ENCODE measurements at regions not wholly inside any gene's neighbourhood (a gene's known extent, or its start where the extent isn't known, plus 50 kb on each side); places are given as distances from the start of the nearest gene placed in this dataset.

DNA sequence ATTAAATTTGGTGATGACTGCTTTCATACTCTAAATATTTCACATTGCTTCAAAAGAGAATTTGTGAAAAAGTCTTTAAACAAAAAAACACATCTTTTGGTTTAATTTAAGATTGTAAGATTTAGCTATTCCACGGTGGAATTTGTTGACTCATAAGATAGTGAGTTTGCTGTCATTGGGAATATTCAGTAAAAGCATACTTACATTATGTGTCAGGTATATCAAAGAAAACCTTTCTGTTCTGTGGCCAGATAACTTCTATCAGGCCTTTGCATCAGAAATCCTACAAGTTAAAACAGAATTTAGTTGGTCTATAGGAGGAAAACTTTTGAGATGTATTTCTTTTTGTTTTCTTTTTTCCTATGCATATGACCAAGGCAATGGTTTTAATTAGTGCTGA is 148.8 kb upstream of the E2F7 start:
- no peak for DNase-seq (ENCODE audit: low spot score)

DNA sequence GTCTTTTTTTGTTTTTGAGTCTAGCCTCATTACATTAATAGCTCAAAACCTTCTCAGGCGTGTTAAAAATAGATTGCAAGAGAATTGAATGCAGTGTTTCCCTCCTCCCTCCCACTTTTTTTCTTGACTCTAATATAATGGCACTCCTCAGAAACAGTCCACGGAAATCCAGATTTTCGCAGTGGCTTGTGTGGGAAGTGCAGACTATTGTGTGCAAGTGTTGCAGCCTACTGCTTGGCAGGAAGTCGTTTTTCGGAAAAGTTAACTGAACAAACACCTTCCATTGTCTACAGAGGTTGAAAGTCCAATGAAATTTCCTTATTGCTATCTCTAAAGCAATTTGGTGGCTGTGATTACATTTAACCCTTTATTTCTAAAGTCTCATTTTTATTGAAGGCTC is 147.9 kb upstream of the E2F7 start:
- DNase-seq (ENCODE audit: low spot score): no peak

DNA sequence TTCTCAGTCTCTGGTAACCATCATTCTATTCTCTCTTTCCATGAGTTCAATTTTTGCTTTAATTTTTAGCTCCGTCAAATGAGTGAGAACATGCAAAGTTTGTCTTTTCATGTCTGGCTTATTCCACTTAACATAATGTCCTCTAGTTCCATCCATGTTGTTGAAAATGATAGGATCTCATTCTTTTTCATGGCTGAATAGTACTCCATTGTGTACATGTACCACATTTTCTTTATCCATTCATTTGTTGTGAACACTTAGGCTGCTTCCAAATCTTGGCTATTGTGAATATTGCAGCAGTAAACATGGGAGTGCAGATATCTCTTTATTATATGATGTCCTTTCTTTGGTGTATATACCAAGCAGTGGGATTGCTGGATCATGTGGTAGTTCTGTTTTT is 145.4 kb upstream of the E2F7 start:
- no peak for DNase-seq (ENCODE audit: low spot score)

DNA sequence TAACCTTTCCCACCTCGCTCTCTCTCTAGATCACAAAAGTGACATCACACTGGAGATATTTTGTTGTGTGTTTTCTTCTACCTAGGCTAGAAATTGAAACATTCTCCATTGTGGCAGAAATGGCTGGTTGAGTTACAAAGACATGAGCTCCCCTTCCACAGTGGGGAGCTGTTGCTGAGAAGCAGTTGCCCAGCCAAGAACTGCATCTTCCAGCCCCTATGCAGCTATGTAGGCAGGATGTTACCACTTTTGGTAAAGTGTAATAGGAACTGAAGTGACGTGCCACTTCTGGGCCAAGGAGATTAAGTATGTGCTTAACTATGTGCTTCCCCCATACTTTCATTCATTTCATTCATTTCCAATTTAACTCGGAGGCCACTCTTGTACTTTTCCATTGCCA is 138.7 kb upstream of the E2F7 start:
- DNase-seq (ENCODE audit: low spot score): no peak

DNA sequence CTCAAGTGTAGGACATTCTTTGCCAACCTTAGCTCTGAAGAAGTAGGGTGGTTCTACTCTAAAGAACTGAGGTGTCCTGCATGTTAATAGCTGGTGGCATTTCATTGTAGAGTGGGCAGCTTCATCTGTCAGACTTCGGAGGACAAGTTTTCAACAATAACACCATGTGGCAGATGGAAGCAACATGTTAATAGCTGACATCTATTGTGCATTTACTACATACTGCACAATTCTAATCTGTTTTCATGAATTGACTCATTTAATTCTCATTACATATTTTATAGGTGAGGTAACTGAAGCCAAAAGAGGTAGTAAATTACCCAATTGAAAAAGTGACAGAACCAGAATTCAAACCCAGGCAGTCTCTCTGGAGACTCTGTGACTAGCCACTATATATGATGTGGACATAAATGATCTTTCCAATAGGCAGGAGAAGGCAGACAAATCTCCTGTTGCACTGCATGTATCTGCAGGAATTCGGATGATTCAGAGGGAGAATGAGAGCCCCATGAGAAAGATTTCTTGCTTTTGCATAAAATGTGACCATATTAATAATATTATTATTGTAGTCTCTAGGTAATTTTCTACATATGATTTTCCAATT is 137.2 kb upstream of the E2F7 start:
- no peak for DNase-seq (ENCODE audit: low spot score)

DNA sequence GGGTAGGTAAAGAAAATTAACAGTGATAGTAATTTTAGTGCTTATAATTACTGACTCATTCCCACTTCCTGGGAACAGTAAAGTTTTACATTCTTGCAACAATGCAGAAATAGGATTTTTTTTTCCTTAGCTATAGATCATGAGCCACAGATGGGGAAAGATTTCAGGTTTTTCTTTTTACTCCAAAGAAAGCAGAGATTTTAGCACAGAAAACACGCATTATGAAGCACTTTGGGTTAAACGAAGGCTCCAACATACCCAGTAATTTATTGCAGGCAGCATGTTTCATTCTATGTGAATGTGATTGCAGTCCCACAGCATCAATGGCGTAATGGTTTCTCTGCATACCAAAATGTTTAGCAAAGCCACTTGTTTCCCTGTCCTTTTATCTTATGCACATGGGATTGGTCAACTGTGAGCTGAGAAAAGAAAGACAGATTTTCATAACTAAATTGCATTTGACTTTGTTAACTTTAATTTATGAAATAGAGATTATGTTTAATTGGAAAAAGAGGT is 124.6 kb upstream of the E2F7 start:
- DNase-seq (ENCODE audit: low spot score): peak; percentile 8

DNA sequence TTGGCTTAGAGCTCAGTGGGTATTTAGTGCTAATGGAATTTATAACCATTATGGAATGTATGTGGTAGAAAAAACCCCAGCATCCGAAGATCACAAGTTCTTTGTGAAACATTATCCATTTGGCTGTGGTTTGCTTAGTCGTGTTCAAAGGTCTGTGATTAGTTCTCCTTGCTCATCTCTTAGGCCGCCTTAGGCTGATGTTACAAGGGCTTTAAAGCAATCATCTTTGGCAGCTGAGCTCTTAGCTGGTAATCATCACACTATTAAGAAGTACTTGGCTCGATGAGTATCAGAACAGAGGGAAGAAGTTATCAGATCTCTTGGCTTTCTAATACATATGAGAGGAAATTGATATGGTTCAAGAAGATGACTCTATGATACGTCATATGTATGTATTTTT is 124.1 kb upstream of the E2F7 start:
- DNase-seq (ENCODE audit: low spot score): no peak

DNA sequence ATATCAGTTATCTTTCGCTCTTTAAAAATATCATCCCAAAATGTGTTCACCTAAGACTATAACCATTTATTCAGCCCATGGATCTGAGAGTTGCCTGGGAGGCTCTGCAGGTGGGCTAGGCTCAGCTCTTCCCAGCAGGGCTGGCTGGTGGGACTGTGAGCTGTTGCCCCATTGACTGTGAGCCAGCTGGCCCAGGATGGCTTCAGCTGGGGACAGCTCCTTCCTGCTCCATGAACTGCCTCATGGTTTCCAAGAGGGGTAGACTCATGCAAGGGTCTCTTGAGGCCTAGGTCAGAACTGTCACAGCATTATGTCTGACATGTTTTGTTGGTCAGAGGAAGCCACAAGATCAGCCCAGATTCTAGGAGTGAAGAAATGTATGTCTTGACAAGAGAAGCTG is 114.1 kb upstream of the E2F7 start:
- no peak for DNase-seq (ENCODE audit: low spot score)

DNA sequence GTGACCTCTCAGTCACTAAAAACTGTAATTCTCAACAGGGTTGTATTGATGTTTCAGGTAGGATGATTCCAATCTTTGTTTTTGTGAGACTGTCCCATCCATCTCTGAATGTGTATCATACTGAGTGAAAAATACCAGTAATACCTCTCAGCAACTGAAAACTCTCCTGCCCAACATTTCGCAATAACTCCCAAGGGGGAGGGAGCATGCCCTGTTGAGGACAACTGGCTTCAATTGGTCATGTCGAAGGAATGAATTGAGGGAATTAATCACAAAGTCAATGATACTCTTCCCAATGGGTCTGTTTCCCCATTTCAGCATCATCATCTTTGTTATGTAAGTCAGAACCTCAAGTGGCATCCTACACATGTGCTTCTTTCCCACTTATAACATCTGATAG is 102.4 kb upstream of the E2F7 start:
- no peak for DNase-seq (ENCODE audit: low spot score)

DNA sequence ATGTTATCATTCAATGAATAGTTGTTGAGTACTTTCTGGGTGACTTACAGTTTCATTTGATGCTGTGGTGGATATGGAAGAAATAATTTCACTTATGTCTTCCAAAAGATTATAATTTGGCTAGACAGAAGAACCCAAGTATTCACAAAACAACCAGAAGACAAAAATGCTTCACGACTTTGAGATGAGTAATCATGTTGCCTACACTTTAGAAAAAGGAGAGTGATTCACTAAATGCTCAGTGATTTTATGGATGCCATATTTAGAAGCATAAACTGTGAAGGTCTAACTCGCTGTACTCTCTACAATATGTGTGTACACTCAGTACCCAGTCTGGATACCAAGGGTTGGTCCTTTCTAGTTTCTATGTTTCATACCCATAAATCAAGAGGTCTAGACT is 101.3 kb upstream of the E2F7 start:
- DNase-seq (ENCODE audit: low spot score): peak; percentile 18

DNA sequence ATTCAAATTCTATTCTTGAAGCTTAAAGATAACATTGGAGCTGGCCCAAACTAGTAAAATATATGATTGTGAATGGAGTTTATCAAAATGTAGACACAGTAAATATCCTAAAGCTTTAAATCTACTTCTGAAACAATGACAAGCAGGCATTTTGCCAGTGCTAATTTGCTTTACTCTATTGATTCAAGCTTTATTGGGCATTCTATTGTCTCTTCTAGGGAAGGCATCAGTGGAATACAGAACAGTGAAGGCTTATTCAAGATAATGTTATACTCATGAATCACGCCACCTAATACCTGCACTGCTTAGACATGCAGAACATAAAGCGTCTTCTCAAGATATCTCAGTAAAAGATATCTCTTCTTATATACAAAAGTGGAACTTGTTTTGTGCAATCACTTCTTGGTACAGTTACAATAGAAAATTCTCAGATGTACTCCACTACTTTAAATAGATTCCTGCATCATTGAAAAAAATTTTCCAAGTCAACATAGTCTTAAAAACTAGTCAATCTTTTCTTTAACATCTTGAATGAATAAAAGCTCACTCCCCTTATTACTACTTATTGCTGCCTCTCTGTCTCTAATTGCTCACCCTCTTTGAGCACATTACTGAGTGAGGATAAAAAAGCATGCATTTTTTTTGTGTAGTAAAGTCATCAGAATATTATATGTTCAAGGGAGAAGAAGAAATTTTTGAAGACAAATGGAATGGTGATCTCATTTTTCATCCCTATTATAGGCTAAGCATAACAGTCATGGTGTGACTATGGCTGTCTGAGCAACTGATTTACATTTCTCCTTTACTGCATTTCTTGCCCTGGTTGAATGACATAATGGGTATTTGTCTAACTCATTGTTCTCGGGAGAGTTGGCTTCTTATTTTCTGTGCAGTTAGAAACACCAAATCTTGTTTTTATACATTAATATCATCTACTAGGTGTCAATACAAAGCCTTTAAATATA is 98.0 kb upstream of the E2F7 start:
- DNase-seq (ENCODE audit: low spot score): no peak

DNA sequence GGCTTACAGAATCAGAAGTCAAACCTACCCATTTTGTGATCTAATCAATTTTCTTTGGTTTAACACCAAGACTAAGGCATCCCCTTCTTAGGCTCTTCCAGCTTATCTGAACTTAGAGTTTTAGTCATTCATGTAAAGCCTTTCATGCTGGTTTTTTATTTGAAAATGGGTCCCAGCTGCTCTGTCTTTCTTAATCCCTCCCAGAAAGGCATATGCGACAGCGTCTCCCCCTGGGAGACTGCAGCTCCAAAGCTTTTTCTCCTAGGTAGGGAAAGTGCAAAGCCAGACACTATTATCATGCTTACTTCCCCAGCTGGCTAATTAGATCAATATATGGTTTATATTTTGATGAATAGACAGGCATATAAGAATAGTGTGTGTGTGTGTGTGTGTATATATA is 96.6 kb upstream of the E2F7 start:
- DNase-seq (ENCODE audit: low spot score): no peak

DNA sequence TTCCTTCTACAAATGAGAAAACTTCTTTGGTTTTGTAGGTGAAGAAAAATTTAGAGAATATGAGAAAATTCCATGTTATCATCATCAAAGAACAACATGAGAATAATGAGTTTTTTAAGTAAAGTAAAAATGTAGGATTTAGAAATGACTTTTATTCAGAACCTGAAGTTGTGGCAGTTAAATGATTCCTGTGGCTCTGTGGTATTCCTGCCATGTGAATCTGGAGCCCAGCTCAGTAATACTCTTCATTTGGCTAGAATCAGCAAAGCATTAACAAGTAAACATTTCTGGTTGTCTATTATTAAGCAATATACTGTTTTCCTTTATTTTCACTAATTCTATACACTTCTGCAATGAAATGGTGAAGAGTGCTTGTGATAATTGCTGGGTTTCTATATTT is 95.6 kb upstream of the E2F7 start:
- no peak for DNase-seq (ENCODE audit: low spot score)

DNA sequence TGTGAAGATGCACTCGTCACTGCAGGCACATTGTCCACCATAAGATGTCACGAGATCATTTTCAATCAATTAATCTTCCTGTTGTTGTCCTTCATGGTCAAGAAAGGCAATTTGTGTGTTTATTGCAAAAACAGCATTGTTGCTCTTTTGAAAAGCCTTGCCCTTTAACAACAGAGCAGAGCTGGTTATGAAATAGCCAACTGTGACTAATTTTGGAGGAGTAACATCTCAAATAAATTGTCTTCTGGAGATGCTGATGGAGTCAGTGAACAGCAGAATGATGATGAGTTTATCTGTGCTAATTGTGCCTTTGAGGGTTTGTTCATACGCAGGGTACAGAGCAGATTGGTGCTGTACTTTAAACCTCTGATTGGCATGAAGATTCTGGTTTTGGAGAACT is 88.3 kb upstream of the E2F7 start:
- DNase-seq (ENCODE audit: low spot score): no peak

DNA sequence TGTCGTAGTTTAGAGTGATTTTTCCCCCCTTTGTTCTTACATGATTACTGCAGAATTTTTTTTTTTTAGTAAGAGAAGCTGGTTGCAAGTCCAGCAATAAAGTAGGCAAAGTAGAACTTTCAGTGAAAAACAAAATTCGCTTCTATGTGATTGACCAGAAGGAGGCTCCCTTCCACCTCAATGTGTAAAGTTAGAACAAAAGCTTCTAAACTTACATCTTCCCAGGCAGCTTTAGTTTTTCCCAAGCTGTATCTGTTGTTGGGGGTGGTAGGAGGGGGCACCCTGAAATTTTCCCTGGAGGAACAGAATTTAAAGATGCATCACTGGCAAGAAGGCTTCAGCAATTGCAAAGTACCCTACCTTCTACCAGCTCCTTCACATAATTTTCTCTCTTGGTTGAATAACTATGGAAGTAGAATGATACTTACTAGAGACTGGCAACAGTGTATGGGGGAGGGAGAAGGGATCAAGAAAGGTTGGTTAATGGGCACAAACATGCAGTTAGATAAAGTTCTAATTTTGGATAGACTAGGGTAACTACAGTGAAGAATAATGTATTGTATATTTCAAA is 87.3 kb upstream of the E2F7 start:
- peak; percentile 43 for DNase-seq (ENCODE audit: low spot score)

DNA sequence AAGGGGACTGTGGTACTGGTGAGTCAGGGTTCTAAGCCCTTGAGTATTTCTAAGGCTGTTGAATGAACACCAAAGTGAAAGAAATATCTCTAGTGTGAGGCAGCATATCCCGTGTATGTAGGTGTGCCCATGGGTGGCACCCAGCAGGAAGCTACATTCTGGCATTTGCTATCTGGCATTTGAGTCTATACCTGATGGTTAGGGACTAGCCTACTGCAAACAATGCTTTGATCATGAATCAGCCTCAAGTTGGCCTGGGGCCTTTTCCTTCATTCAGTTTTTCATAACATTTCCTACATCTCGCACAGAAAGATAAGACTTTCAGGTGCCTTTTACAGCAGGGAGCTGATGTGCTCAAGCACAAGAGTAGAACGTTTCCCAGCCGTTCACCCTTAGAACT is 85.7 kb upstream of the E2F7 start:
- no peak for DNase-seq (ENCODE audit: low spot score)

DNA sequence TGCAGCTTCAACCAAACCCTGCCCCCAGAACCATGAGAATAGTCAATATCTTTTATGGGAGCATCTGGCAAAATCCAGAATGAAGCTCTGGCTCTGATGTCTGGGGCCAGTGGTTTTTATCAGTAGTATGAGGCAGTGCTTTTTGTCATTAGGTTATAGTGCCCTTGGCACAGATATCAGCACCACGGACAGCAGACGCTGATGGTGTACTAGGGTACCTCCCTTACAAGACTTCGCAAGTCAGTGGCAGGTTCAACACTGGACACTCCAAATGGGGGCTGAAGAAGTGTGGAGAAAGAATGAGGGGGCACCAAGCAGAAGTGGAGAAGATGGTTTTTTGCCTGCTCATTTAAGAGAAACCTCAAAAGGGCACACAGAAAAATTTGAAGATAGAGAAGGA is 68.2 kb upstream of the E2F7 start:
- peak; percentile 68 for DNase-seq (ENCODE audit: low spot score)

DNA sequence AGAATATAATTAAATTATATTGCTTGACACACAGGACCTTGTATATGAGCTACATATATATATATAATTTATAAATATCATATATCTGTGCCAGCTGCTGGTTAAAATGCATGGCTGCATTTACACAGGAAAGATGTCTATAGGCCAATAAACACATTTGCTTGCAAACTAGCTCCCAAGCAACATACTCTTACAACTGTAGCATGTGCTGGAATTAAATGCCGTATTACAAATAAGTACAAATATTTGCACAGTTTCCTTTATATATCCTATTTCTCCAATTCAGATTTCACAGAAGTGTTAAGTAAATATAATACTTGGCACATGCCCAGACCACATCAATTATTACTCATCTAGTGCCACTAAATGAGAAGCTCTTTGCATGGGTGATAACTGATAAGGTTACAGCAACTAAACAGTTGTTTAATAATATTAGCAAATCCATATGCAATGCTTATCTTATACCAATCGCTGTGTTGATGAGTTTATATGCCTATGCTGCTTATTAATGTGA is 66.7 kb upstream of the E2F7 start:
- no peak for DNase-seq (ENCODE audit: low spot score)

DNA sequence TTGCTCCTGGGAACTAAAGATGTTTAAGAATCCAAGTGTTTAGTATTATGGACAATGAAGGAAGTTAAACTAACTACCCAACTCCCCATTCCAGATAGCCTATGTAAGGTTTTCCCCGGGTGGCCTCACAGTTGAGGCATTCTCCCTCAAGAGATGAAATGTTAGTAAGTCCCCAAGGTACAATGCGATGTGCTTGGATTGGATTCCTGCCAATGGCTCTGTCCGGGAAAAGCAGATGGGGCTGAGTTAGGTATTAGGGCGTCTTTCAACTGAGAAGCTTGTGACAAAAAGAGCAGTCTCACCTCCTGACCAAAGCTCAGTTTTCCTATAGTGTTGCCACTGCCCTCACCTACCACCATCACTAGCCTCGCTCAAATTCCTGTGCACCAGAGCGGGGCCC is 64.8 kb upstream of the E2F7 start:
- no peak for DNase-seq (ENCODE audit: low spot score)

DNA sequence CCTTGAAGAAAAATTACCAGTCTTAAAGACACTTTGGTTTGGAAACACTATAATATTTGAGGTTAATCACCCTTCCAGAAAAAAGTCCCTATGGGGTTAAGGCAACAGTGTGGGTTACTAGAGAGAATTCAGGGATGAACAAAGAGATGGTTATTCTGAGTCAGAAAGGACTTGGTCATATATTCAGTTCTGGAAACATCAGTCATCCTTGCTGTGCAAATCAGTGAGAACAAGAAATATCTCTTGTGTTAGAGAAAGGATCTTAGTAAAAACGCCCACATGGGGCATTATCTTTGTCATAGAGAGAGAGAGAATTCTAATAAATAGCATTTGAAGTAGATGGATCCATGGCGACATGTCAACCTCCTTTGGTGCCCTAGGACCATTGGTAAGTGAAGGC is 59.4 kb upstream of the E2F7 start:
- peak; percentile 38 for DNase-seq (ENCODE audit: low spot score)

DNA sequence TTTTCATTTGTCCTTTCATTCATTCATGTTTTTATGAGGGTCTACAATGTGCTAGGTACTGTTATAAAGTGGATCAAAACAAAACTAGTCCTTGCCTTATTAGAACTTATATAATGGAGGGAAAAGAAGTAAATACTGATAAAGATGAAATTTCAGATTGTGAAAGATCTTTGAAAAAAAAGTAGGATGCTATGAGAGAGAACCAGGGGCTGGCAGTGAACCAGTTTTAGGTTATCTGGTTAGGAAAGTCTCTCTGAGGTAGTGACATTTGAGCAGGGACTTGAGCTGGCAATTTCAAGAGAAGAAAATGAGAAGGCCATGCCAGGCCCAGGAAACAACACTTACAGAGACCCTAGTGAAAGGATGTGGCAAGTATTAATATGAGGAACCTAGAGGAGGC is 57.3 kb upstream of the E2F7 start:
- DNase-seq (ENCODE audit: low spot score): no peak

DNA sequence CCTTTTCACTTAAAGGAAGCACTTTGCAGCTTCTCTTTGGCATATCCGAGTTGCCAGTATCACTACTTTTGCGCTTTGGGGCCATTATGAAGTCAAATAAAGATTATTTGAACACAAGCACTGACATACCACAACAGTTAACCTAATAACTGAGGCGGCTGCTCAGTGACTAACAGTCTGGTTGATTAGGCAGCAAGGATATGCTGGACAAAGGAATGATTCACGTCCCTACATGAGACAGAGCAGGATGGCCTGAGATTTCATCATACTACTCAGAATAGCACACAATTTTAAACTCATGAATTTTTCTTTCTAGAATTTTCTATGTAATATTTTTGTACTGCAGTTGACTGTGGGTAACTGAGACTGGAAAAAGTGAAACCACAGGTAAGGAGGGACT is 56.9 kb upstream of the E2F7 start:
- peak; percentile 94 for DNase-seq (ENCODE audit: low spot score)
